ENCODE measurements at regions not wholly inside any gene's neighbourhood (a gene's known extent, or its start where the extent isn't known, plus 50 kb on each side); places are given as distances from the start of the nearest gene placed in this dataset.
A peak's percentile ranks its signal among the peaks of the same experiment; 100 is the strongest.

GRCh38 chr1:96473791-96474434 is 247.7 kb upstream of the PTBP2 start:
- peak; percentile 95 for DNase-seq

- DNase-seq, result no peak
These were observed 246.4 kb upstream of the PTBP2 start for GRCh38 chr1:96474985-96475743.

GRCh38 chr1:96475903-96476302 is 245.7 kb upstream of the PTBP2 start:
- no peak for DNase-seq

- DNase-seq, result no peak
These were observed 243.4 kb upstream of the PTBP2 start for GRCh38 chr1:96478228-96478627.

- no peak for DNase-seq
These were observed 240.2 kb upstream of the PTBP2 start for GRCh38 chr1:96481409-96481808.

- no peak for DNase-seq
These were observed 239.0 kb upstream of the PTBP2 start for GRCh38 chr1:96482616-96483015.

GRCh38 chr1:96487394-96487793 is 234.2 kb upstream of the PTBP2 start:
- DNase-seq, result no peak

GRCh38 chr1:96487971-96488370 is 233.6 kb upstream of the PTBP2 start:
- no peak for DNase-seq

- DNase-seq, result no peak
These were observed 232.8 kb upstream of the PTBP2 start for GRCh38 chr1:96488777-96489176.

GRCh38 chr1:96492236-96492635 is 229.3 kb upstream of the PTBP2 start:
- DNase-seq, result no peak

GRCh38 chr1:96498744-96499340 is 222.7 kb upstream of the PTBP2 start:
- no peak for DNase-seq

GRCh38 chr1:96508233-96508632 is 213.4 kb upstream of the PTBP2 start:
- no peak for DNase-seq

- DNase-seq, result no peak
These were observed 212.2 kb upstream of the PTBP2 start for GRCh38 chr1:96509339-96509738.

- DNase-seq, result no peak
These were observed 211.6 kb upstream of the PTBP2 start for GRCh38 chr1:96509951-96510350.

- no peak for DNase-seq
These were observed 211.2 kb upstream of the PTBP2 start for GRCh38 chr1:96510391-96510790.

- DNase-seq, result no peak
These were observed 210.7 kb upstream of the PTBP2 start for GRCh38 chr1:96510911-96511310.

- DNase-seq, result no peak
These were observed 208.4 kb upstream of the PTBP2 start for GRCh38 chr1:96513136-96513535.

- no peak for DNase-seq
These were observed 206.2 kb upstream of the PTBP2 start for GRCh38 chr1:96515430-96515829.

GRCh38 chr1:96515925-96516324 is 205.7 kb upstream of the PTBP2 start:
- no peak for DNase-seq

- no peak for DNase-seq
These were observed 201.6 kb upstream of the PTBP2 start for GRCh38 chr1:96519851-96520578.

GRCh38 chr1:96520579-96520947 is 201.0 kb upstream of the PTBP2 start:
- DNase-seq, result no peak

GRCh38 chr1:96521010-96521409 is 200.6 kb upstream of the PTBP2 start:
- no peak for DNase-seq

- DNase-seq, result peak; percentile 30
These were observed 199.4 kb upstream of the PTBP2 start for GRCh38 chr1:96521994-96522760.
